ENCODE measurements at regions not wholly inside any gene's neighbourhood (a gene's known extent, or its start where the extent isn't known, plus 50 kb on each side); places are given as distances from the start of the nearest gene placed in this dataset.
A peak's percentile ranks its signal among the peaks of the same experiment; 100 is the strongest.

DNA sequence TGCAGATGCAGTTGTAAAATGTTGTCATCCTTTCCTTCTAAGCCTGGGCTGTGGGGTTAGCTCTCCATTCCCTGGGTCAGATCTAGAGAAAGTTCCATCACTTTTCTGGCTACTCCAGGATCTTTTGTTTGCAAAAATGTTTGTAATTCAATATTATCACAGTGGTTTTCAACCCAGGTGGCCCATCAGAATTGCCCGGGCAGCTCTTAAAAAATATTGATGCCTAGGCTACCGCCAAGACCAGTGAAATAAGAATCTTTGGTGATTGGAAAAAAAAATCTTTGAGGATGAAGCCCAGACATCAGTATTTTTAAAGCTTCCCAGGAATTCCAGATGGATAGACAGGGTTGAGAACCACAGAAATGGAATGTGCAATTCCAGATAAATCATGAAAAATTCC, 232.5 kb upstream of the SPRED2 start:
- no peak for DNase-seq (ENCODE audit: low read depth)
- H3K4me3 ChIP-seq (ENCODE audit: low read depth, low read length) = no peak overlapping the region
- TF ChIP-seq, protein P1, sequence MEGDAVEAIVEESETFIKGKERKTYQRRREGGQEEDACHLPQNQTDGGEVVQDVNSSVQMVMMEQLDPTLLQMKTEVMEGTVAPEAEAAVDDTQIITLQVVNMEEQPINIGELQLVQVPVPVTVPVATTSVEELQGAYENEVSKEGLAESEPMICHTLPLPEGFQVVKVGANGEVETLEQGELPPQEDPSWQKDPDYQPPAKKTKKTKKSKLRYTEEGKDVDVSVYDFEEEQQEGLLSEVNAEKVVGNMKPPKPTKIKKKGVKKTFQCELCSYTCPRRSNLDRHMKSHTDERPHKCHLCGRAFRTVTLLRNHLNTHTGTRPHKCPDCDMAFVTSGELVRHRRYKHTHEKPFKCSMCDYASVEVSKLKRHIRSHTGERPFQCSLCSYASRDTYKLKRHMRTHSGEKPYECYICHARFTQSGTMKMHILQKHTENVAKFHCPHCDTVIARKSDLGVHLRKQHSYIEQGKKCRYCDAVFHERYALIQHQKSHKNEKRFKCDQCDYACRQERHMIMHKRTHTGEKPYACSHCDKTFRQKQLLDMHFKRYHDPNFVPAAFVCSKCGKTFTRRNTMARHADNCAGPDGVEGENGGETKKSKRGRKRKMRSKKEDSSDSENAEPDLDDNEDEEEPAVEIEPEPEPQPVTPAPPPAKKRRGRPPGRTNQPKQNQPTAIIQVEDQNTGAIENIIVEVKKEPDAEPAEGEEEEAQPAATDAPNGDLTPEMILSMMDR (IDR thresholded peaks at IDR 0.05; ENCODE audit: control insufficient read depth, extremely low read depth, insufficient read depth) = no peak

DNA sequence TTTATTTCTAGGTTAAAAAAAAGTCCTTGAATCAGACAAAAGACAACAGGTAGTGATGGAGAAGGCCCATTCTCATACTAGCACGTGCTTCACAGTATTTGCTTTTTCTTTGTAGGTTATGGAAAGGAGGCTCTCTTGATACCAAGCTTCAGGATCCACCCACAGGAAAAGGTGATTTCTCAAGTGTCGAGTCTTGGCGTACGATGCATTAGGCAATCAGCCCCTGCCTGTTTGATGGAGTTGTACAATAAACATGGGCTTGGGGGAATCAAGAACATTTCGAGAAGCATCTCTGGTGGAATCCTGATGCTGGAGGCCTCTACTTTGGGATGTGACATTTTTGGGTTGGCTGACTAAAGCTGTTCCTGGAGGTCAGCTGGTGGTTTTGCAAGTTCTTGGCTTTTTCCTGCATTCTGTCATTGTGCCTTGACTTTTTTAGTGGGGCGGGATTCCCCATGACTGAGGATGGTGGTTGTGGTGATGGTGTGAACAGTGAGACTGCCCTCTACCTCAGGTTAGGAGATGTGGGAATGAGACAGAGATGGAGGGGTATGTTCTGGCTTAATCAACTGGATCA, 231.5 kb upstream of the SPRED2 start:
- no peak for DNase-seq (ENCODE audit: low read depth)
- no peak overlapping the region for H3K4me3 ChIP-seq (ENCODE audit: low read depth, low read length)
- TF ChIP-seq, protein P1 (IDR thresholded peaks at IDR 0.05; ENCODE audit: control insufficient read depth, extremely low read depth, insufficient read depth) = no peak

- H3K4me3 ChIP-seq (ENCODE audit: low read depth, low read length) = no peak overlapping the region
- DNase-seq (ENCODE audit: low read depth) = peak; percentile 13
- TF ChIP-seq, protein P1 (IDR thresholded peaks at IDR 0.05; ENCODE audit: control insufficient read depth, extremely low read depth, insufficient read depth) = no peak
Measured at GRCh38 chr2:65662654-65663432, 230.4 kb upstream of the SPRED2 start.

DNA sequence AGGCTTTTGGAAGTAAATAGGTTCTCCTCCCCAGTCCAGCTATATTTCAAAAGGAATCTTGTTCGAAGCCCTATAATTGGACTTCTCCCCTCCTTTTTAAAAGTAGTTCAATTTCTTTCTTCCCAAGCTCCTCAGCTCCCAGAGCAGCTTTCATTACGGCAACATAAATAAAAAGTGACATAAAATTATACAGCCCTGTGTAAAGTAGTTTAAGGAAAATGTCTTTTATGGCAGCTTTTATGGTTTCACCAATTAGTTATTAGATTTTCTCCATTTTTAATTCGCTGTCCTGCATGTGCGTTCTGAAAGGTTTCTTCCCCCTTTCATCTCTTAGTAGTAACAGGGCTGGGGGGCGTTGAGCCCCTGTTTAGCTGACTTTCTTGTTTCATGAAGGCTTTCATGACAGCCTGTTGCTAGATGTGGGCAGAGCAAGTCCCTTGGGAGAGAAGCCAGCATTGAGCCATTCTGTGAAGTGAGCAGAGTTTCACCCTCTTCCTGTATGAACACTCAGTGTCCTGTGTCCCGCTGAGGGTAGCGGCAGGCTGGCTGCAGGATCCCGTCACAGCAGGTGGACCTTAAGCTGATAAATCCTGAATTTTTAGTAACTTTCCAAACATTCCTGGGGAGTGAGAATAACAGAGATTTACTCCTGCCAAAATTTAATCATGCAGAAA, 229.7 kb upstream of the SPRED2 start:
- TF ChIP-seq, protein P1 (IDR thresholded peaks at IDR 0.05; ENCODE audit: control insufficient read depth, extremely low read depth, insufficient read depth) = no peak
- H3K4me3 ChIP-seq (ENCODE audit: low read depth, low read length) = no peak overlapping the region
- no peak for DNase-seq (ENCODE audit: low read depth)

- TF ChIP-seq, protein P1 (IDR thresholded peaks at IDR 0.05; ENCODE audit: control insufficient read depth, extremely low read depth, insufficient read depth) = no peak
- DNase-seq (ENCODE audit: low read depth) = no peak
- no peak overlapping the region for H3K4me3 ChIP-seq (ENCODE audit: low read depth, low read length)
Measured at GRCh38 chr2:65660340-65660739, 227.9 kb upstream of the SPRED2 start.

DNA sequence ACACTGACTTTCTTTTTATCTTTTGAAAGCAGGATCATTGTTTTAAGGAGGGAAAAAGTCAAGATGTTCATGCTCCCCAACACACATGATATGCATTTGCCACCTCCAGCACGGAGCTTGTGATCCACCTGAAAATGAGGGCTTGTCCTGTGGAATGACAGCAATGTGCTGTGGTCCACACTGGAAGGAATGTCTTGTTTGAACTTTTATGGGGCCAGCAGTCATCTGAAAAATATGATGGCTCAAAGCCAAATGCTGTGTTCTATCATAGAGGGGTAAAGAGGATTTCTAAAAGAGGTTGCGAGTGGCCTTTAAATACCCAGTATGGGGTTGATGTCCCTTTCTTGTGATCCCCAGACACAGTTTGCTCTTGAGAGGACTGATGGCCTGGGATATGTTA, 226.5 kb upstream of the SPRED2 start:
- TF ChIP-seq, protein P1 (IDR thresholded peaks at IDR 0.05; ENCODE audit: control insufficient read depth, extremely low read depth, insufficient read depth) = no peak
- no peak for DNase-seq (ENCODE audit: low read depth)
- no peak overlapping the region for H3K4me3 ChIP-seq (ENCODE audit: low read depth, low read length)

Data from LNCaP clone FGC (cell line).